ENCODE measurements at regions not wholly inside any gene's neighbourhood (a gene's known extent, or its start where the extent isn't known, plus 50 kb on each side); places are given as distances from the start of the nearest gene placed in this dataset.

DNA sequence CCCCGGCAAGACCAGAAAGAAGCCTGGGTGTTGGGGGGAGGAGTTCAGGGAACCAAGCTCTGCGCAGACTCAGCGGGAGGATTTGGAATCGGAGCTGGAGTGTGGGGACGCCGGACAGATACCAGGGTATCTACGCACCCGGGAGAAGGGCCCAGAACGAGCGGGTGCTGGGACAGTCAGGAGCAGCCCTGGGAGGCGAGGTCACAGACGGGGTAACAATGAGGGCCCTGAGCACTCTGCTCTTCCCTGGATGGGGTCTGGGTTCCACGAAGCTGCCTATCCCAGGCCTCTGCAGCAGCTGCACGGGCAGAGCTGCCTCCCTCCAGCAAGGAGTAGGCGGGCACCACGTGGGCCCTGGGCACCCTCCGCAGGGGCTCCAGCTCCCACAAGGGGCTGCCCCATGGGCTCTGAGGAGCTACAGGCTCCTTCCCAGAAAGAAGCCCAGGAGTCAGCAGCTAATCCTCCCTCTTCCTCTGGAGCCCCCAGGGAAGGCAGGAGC is 197.2 kb downstream of the BRD1 start:
- TF ChIP-seq, protein P1, sequence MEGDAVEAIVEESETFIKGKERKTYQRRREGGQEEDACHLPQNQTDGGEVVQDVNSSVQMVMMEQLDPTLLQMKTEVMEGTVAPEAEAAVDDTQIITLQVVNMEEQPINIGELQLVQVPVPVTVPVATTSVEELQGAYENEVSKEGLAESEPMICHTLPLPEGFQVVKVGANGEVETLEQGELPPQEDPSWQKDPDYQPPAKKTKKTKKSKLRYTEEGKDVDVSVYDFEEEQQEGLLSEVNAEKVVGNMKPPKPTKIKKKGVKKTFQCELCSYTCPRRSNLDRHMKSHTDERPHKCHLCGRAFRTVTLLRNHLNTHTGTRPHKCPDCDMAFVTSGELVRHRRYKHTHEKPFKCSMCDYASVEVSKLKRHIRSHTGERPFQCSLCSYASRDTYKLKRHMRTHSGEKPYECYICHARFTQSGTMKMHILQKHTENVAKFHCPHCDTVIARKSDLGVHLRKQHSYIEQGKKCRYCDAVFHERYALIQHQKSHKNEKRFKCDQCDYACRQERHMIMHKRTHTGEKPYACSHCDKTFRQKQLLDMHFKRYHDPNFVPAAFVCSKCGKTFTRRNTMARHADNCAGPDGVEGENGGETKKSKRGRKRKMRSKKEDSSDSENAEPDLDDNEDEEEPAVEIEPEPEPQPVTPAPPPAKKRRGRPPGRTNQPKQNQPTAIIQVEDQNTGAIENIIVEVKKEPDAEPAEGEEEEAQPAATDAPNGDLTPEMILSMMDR (IDR thresholded peaks at IDR 0.05; ENCODE audit: poor library complexity, severe bottlenecking), result no peak
- ATAC-seq (ENCODE audit: low read depth) (no peak), DNase-seq (ENCODE audit: low spot score) (no peak)
- no peaks in the 10 kb centered on the region for H3K9me3 ChIP-seq (ENCODE audit: severe bottlenecking)
- no peak overlapping the region for H3K27ac ChIP-seq (ENCODE audit: poor library complexity, severe bottlenecking)
- no peaks in the 10 kb centered on the region for H3K36me3 ChIP-seq (ENCODE audit: low read depth)
- no peaks in the 10 kb centered on the region for H3K27me3 ChIP-seq (ENCODE audit: insufficient read depth, poor library complexity, severe bottlenecking)
- H3K4me1 ChIP-seq (ENCODE audit: insufficient read depth, poor library complexity, severe bottlenecking), result no peaks in the 10 kb centered on the region
- H3K4me3 ChIP-seq (ENCODE audit: severe bottlenecking), result no peak overlapping the region

DNA sequence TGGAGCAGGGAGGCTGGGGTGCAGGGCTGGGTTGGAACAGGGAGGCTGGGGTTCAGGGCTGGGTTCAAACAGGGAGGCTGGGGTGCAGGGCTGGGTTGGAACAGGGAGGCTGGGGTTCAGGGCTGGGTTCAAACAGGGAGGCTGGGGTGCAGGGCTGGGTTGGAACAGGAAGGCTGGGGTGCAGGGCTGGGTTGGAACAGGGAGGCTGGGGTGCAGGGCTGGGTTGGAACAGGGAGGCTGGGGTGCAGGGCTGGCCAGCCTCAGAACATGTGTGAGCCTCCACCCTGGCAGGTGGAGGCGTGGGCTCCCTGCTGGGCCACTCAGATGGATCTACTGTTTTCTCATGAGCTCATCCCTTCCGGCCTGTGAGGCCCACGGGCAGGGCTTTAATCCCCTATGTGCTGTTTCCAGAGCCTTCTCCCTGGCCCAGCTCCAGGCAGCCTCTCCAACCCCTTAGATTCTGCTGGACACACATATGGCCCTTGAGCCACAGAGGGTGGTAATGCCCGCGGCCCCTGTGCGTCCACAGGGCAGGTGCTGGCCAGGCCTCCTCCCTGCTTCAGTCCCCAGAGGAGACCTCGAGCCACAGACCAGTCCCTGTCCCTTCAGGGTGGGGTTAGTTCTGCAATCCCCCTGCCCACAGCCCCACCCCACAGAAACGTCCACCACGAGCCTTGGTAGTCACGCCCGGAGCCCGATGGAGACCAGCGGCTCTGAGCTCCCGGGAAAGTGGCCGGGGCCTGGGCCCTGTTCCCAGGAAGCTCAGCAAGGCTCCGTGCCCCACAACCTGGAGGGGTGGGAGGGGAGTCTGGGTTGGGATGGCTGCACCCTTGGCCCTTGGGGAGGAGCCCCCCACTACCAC is 197.9 kb downstream of the BRD1 start:
- Histone ChIP-seq H3K27me3 (ENCODE audit: insufficient read depth, poor library complexity, severe bottlenecking) (no peaks in the 10 kb centered on the region), H3K27ac (ENCODE audit: poor library complexity, severe bottlenecking) (no peak overlapping the region), H3K4me1 (ENCODE audit: insufficient read depth, poor library complexity, severe bottlenecking) (no peaks in the 10 kb centered on the region), H3K36me3 (ENCODE audit: low read depth) (no peaks in the 10 kb centered on the region), H3K4me3 (ENCODE audit: severe bottlenecking) (no peak overlapping the region), H3K9me3 (ENCODE audit: severe bottlenecking) (no peaks in the 10 kb centered on the region)
- DNase-seq (ENCODE audit: low spot score) (peak; percentile 8), ATAC-seq (ENCODE audit: low read depth) (no peak; the same call in 2 of the 3 replicates)
- TF ChIP-seq, protein P1 (IDR thresholded peaks at IDR 0.05; ENCODE audit: poor library complexity, severe bottlenecking), result no peak

GRCh38 chr22:49629261-49629570 is 198.5 kb downstream of the BRD1 start:
- no peak overlapping the region for H3K4me3 ChIP-seq (ENCODE audit: severe bottlenecking)
- DNase-seq (ENCODE audit: low spot score) (peak; percentile 34), ATAC-seq (ENCODE audit: low read depth) (no peak)
- no peaks in the 10 kb centered on the region for H3K27me3 ChIP-seq (ENCODE audit: insufficient read depth, poor library complexity, severe bottlenecking)
- TF ChIP-seq, protein P1 (IDR thresholded peaks at IDR 0.05; ENCODE audit: poor library complexity, severe bottlenecking), result no peak
- H3K9me3 ChIP-seq (ENCODE audit: severe bottlenecking), result no peaks in the 10 kb centered on the region
- H3K36me3 ChIP-seq (ENCODE audit: low read depth), result no peaks in the 10 kb centered on the region
- H3K4me1 ChIP-seq (ENCODE audit: insufficient read depth, poor library complexity, severe bottlenecking), result no peaks in the 10 kb centered on the region
- no peak overlapping the region for H3K27ac ChIP-seq (ENCODE audit: poor library complexity, severe bottlenecking)

DNA sequence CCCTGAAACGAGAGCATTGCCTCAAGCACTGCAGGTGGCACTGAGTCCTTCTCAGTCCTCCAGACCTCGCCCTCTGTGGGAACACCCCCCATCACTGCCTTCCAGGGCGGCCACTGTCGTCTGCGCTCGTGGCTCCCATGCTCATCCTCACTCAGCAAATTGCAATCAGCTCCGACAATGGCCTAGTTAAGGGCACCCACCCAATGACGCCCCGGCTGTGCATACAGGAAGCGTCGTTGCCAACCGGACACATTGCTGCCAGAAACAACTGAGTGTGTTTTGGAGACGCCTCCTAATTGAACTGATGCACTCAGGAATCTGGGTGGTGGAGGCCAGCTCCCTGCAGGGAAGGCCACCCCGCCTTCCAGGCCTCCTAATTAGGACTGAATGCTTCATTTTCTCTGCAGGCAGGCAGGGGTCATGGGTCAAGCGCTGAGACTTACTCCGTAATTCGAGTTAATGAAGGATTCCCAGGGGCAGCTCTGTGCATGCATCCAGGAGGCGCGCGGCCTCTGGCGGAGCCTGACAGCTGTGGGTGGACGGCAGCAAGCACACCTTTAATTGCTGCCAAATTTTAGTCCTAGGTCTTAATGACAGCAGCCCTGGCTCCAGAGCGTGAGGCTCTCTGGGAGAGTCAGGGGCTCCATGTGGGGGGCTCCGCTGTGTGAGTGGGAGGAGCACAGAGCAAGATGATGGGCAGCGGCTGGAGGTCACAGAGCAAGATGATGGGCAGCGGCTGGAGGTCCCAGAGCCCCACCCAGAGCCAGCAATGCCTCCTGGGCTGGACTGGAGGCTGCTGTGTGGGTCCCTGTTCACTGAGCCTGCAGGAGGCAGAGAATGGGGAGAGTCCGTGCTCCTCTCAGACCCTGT is 199.0 kb downstream of the BRD1 start:
- no peaks in the 10 kb centered on the region for H3K4me1 ChIP-seq (ENCODE audit: insufficient read depth, poor library complexity, severe bottlenecking)
- H3K36me3 ChIP-seq (ENCODE audit: low read depth), result no peaks in the 10 kb centered on the region
- H3K4me3 ChIP-seq (ENCODE audit: severe bottlenecking), result no peak overlapping the region
- DNase-seq (ENCODE audit: low spot score) (peak; percentile 24), ATAC-seq (ENCODE audit: low read depth) (no peak)
- TF ChIP-seq, protein P1 (IDR thresholded peaks at IDR 0.05; ENCODE audit: poor library complexity, severe bottlenecking), result no peak
- no peak overlapping the region for H3K27ac ChIP-seq (ENCODE audit: poor library complexity, severe bottlenecking)
- no peaks in the 10 kb centered on the region for H3K9me3 ChIP-seq (ENCODE audit: severe bottlenecking)
- no peaks in the 10 kb centered on the region for H3K27me3 ChIP-seq (ENCODE audit: insufficient read depth, poor library complexity, severe bottlenecking)
